ENCODE measurements at regions not wholly inside any gene's neighbourhood (a gene's known extent, or its start where the extent isn't known, plus 50 kb on each side); places are given as distances from the start of the nearest gene placed in this dataset.

DNA sequence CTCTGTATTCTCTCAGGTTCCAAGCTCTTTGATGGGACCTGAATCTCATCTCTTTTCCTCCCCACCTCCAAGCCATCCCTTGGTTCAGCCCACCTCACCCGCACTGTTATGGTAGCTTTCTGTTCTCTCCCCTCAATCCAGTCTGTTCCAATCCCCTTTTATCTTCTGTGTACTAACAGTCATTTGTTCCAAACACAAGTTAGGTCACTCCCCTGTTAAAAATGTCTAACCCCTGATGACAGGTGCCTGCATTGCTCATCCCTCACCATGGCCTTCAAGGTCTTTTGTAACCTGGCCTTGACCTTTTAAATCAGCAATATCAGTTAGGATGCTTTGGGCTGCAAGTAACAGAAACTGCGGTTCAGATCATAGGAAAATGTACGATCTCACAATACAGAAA is 74.8 kb downstream of the CYP26A1 start:
- DNase-seq (no peak), ATAC-seq (no peak)
- Histone ChIP-seq H3K4me1 (peaks cover 0 to 3% (median 0%) of the 10 kb centered on the region in 9 donors), H3K4me3 (no peak overlapping the region), H3K27me3 (peaks cover 0 to 35% (median 6%) of the 10 kb centered on the region in 7 donors), H3K36me3 (no peaks in the 10 kb centered on the region), H3K9me3 (peaks cover 0 to 18% (median 0%) of the 10 kb centered on the region in 11 donors), H3K27ac (no peak overlapping the region)
- intact Hi-C loops (cut with DNase I), result no loop called here
- 93 to 96% methylated on average over 3 of the region's 3 CpGs for WGBS, 2 donors
- TF ChIP-seq, protein P1, sequence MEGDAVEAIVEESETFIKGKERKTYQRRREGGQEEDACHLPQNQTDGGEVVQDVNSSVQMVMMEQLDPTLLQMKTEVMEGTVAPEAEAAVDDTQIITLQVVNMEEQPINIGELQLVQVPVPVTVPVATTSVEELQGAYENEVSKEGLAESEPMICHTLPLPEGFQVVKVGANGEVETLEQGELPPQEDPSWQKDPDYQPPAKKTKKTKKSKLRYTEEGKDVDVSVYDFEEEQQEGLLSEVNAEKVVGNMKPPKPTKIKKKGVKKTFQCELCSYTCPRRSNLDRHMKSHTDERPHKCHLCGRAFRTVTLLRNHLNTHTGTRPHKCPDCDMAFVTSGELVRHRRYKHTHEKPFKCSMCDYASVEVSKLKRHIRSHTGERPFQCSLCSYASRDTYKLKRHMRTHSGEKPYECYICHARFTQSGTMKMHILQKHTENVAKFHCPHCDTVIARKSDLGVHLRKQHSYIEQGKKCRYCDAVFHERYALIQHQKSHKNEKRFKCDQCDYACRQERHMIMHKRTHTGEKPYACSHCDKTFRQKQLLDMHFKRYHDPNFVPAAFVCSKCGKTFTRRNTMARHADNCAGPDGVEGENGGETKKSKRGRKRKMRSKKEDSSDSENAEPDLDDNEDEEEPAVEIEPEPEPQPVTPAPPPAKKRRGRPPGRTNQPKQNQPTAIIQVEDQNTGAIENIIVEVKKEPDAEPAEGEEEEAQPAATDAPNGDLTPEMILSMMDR (IDR thresholded peaks at IDR 0.05), result no peak

DNA sequence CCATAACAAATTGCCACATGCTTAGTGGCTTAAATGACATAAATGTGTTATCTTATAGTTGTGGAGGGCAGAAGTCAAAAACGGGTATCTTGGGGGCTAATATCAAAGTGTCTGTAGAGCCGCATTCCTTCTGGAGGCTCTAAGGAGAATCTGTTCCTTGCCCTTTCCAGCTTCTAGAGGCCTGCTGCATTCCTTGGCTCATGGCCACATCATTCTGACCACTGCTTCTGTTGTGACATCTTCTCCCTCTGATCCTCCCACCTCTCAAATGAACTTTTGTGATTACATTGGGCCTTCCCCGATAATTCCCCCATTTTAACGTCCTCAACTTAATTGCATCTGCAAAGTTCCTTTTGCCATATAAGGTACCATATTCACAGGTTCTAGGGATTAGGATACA is 76.1 kb downstream of the CYP26A1 start:
- peaks cover 0 to 24% (median 0%) of the 10 kb centered on the region in 11 donors for H3K9me3 ChIP-seq
- peaks cover 0 to 27% (median 3%) of the 10 kb centered on the region in 7 donors for H3K27me3 ChIP-seq
- H3K27ac ChIP-seq, result no peak overlapping the region
- no peaks in the 10 kb centered on the region for H3K36me3 ChIP-seq
- WGBS, 2 donors, result 87% methylated on average over 4 of the region's 4 CpGs
- TF ChIP-seq, protein P1 (IDR thresholded peaks at IDR 0.05), result no peak
- DNase-seq (no peak), ATAC-seq (no peak)
- no peak overlapping the region for H3K4me3 ChIP-seq
- peaks cover 0 to 3% (median 0%) of the 10 kb centered on the region in 9 donors for H3K4me1 ChIP-seq
- intact Hi-C loops (cut with DNase I), result no loop called here

DNA sequence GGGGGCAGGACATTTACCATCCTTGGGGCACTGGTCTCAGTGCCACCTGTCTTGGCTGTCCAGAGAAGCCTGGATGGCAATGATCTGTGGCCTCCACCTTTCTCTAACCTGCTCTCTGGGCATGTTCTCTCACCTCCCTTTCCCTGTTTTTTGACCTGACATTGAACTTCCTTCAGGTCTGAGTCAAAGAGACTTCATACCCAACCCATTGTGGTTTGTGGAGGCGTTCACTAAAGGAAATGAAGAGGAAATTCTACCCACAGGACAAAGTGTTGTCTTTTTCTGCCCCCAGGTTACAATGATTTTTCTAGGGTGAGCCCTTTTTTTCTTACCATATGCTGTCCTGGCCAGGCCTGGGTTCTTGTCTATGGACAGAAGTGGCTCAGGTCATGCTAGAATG is 76.6 kb downstream of the CYP26A1 start:
- WGBS, 2 donors, result 55 to 67% methylated on average over 1 of the region's 1 CpG

DNA sequence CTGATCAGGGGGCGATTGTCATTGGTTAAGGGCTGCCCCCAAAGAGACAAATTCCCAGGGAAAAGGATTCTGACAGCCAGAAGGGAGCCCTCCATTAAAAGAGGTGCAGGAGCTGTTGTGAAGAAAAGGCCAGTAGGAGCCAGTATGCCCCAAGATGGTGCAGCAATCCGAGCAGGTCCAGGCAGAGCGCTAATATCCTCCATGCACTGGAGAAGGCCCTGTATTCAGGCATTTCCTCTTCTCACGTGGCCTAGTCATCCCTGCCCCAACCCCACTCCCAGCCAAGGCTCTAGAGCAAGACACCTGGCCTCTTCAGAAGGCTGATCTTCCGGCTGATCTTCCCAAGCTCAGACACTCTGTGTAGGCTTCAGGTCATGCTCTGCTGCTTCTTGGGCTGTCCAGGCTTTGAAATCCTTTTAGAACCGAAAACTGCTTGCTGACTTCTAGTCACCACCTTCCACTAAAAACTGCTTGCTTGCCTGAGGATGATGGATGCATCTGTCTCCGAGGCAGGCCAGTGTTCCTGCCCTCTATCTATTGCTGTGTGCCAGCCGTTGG is 77.4 kb downstream of the CYP26A1 start:
- H3K4me3 ChIP-seq, result no peak overlapping the region
- 75 to 78% methylated on average over 8 of the region's 8 CpGs for WGBS, 2 donors
- no peak for ATAC-seq
- H3K27ac ChIP-seq, result no peak overlapping the region
- H3K36me3 ChIP-seq, result no peaks in the 10 kb centered on the region
- peaks cover 0 to 25% (median 0%) of the 10 kb centered on the region in 7 donors for H3K27me3 ChIP-seq
- intact Hi-C loops (cut with DNase I), result no loop called here
- H3K4me1 ChIP-seq, result peaks cover 0 to 3% (median 0%) of the 10 kb centered on the region in 9 donors
- peaks cover 0 to 36% (median 0%) of the 10 kb centered on the region in 11 donors for H3K9me3 ChIP-seq
- TF ChIP-seq, protein P1 (IDR thresholded peaks at IDR 0.05), result no peak
- DNase-seq, result no peak

More for the DNA sequence above, 76.6 kb downstream of the CYP26A1 start:
- ATAC-seq (no peak), DNase-seq (no peak)
- intact Hi-C loops (cut with DNase I), result no loop called here
- no peak overlapping the region for H3K4me3 ChIP-seq
- no peak overlapping the region for H3K27ac ChIP-seq
- H3K36me3 ChIP-seq, result no peaks in the 10 kb centered on the region
- H3K9me3 ChIP-seq, result peaks cover 0 to 28% (median 0%) of the 10 kb centered on the region in 11 donors
- H3K4me1 ChIP-seq, result peaks cover 0 to 3% (median 0%) of the 10 kb centered on the region in 9 donors
- H3K27me3 ChIP-seq, result peaks cover 0 to 25% (median 0%) of the 10 kb centered on the region in 7 donors
- TF ChIP-seq, protein P1 (IDR thresholded peaks at IDR 0.05), result no peak
